ENCODE measurements at regions not wholly inside any gene's neighbourhood (a gene's known extent, or its start where the extent isn't known, plus 50 kb on each side); places are given as distances from the start of the nearest gene placed in this dataset.
"Not testable (repeated sequence)": the region's sequence is repeated elsewhere in the genome, so short reads cannot be mapped to it uniquely, and the experiment has no call there.

- DNase-seq = not testable (repeated sequence)
Observed at GRCh38 chr1:121006826-121007225, 117.3 kb downstream of the PPIAL4A start.

GRCh38 chr1:121007755-121008154 is 118.2 kb downstream of the PPIAL4A start:
- DNase-seq = not testable (repeated sequence)

- DNase-seq = not testable (repeated sequence)
Observed at GRCh38 chr1:121008512-121009215, 119.1 kb downstream of the PPIAL4A start.

GRCh38 chr1:121009216-121010057 is 119.9 kb downstream of the PPIAL4A start:
- peak; percentile 72 for DNase-seq

GRCh38 chr1:121010141-121010540 is 120.6 kb downstream of the PPIAL4A start:
- DNase-seq = not testable (repeated sequence)

- not testable (repeated sequence) for DNase-seq
Observed at GRCh38 chr1:121013181-121013580, 123.6 kb downstream of the PPIAL4A start.

- DNase-seq = peak; percentile 69
Observed at GRCh38 chr1:121016182-121017028, 126.8 kb downstream of the PPIAL4A start.

- not testable (repeated sequence) for DNase-seq
Observed at GRCh38 chr1:121019715-121020349, 130.3 kb downstream of the PPIAL4A start.

- DNase-seq = peak; percentile 68
Observed at GRCh38 chr1:121020350-121021236, 131.0 kb downstream of the PPIAL4A start.

GRCh38 chr1:121021716-121022115 is 132.1 kb downstream of the PPIAL4A start:
- DNase-seq = not testable (repeated sequence)

GRCh38 chr1:121032878-121033494 is 143.4 kb downstream of the PPIAL4A start:
- DNase-seq = not testable (repeated sequence)

- not testable (repeated sequence) for DNase-seq
Observed at GRCh38 chr1:121036792-121037191, 147.2 kb downstream of the PPIAL4A start.

GRCh38 chr1:121040974-121041373 is 143.2 kb downstream of the FAM72B start:
- not testable (repeated sequence) for DNase-seq

GRCh38 chr1:121041497-121041896 is 142.6 kb downstream of the FAM72B start:
- not testable (repeated sequence) for DNase-seq

- DNase-seq = not testable (repeated sequence)
Observed at GRCh38 chr1:121042882-121043281, 141.3 kb downstream of the FAM72B start.

- peak; percentile 32 for DNase-seq
Observed at GRCh38 chr1:121048293-121048752, 135.8 kb downstream of the FAM72B start.

- not testable (repeated sequence) for DNase-seq
Observed at GRCh38 chr1:121048769-121049443, 135.2 kb downstream of the FAM72B start.

- not testable (repeated sequence) for DNase-seq
Observed at GRCh38 chr1:121050097-121050496, 134.0 kb downstream of the FAM72B start.

- not testable (repeated sequence) for DNase-seq
Observed at GRCh38 chr1:121051161-121051790, 132.9 kb downstream of the FAM72B start.
